ENCODE measurements at regions not wholly inside any gene's neighbourhood (a gene's known extent, or its start where the extent isn't known, plus 50 kb on each side); places are given as distances from the start of the nearest gene placed in this dataset.

DNA sequence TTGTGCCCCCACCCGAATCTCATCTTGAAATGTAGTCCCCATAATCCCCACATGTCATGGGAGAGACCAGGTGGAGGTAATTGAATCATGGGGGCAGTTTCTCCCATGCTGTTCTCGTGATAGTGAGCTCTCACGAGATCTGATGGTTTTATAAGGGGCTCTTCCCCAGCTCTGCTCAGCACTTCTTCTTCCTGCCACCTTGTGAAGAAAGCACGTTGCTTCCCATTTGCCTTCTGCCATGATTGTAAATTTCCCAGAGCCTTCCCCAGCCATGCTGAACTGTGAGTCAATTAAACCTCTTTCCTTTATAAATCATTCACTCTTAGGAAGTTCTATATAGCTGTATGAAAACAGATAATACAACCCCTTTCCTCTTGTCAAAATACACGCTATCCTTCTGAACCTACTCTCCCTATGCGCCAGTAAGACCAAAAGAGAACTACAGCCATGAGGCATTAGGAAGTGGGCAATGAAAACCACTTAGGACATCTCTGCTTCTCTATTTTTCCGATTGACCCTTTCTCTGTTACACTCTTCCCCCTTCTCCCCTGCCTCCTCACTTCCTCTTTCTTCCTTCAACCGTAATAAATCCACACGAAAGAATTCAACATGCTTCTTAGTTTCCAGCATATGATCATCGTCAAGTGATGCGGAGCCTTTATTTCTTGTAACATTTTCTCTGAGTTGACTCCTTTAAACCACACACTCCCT, 101.2 kb upstream of the WDR11 start:
- Histone ChIP-seq H3K9me3 (ENCODE audit: low read length) (no peaks in the 10 kb centered on the region), H3K4me1 (ENCODE audit: insufficient read depth, low read length) (no peaks in the 10 kb centered on the region), H3K27ac (ENCODE audit: extremely low read length, insufficient read depth, low read length) (no peak overlapping the region), H3K36me3 (replicated peaks in 1 of 2; ENCODE audit: control insufficient read depth in 1 of 2, insufficient read depth in 2 of 2, low read length in 2 of 2) (no peaks in the 10 kb centered on the region), H3K4me2 (ENCODE audit: low read depth, low read length) (no peak overlapping the region), H3K4me3 (replicated peaks in 1 of 3; ENCODE audit: insufficient read depth in 1 of 3, low read depth in 2 of 3, low read length in 3 of 3) (no peak overlapping the region), H2AFZ (ENCODE audit: low read length) (no peak overlapping the region), H4K20me1 (ENCODE audit: insufficient read depth, low read length) (no peaks in the 10 kb centered on the region), H3K9ac (ENCODE audit: insufficient read depth, low read depth, low read length) (no peak overlapping the region), H3K79me2 (ENCODE audit: insufficient read depth, low read length) (no peaks in the 10 kb centered on the region), H3K27me3 (ENCODE audit: control insufficient read depth in 1 of 2, insufficient read depth in 2 of 2, low read length in 2 of 2) (peaks cover 0 to 2% of the 10 kb centered on the region in 2 experiments; a peak in 1 of 5 replicates)
- WGBS (ENCODE audit: low lambda C conversion rate), result 20% methylated on average over 11 of the region's 11 CpGs
- FAIRE-seq (no peak), ATAC-seq (no peak), DNase-seq (ENCODE audit: low spot score) (no peak)
- no TSS peak for BruUV-seq (replicated peaks)
- intact Hi-C loops (cut with micrococcal nuclease; ENCODE audit: unreplicated experiment) (no loop called here), in situ Hi-C loops (cut with HindIII; ENCODE audit: extremely low pct_ligation_motif_present, low pct_unique_long_range_greater_than_20kb) (loop anchor here (25.0 kb wide), 1 partner anchor 538 kb away; no protein-coding TSS in a partner anchor)
- TF ChIP-seq, protein P1, sequence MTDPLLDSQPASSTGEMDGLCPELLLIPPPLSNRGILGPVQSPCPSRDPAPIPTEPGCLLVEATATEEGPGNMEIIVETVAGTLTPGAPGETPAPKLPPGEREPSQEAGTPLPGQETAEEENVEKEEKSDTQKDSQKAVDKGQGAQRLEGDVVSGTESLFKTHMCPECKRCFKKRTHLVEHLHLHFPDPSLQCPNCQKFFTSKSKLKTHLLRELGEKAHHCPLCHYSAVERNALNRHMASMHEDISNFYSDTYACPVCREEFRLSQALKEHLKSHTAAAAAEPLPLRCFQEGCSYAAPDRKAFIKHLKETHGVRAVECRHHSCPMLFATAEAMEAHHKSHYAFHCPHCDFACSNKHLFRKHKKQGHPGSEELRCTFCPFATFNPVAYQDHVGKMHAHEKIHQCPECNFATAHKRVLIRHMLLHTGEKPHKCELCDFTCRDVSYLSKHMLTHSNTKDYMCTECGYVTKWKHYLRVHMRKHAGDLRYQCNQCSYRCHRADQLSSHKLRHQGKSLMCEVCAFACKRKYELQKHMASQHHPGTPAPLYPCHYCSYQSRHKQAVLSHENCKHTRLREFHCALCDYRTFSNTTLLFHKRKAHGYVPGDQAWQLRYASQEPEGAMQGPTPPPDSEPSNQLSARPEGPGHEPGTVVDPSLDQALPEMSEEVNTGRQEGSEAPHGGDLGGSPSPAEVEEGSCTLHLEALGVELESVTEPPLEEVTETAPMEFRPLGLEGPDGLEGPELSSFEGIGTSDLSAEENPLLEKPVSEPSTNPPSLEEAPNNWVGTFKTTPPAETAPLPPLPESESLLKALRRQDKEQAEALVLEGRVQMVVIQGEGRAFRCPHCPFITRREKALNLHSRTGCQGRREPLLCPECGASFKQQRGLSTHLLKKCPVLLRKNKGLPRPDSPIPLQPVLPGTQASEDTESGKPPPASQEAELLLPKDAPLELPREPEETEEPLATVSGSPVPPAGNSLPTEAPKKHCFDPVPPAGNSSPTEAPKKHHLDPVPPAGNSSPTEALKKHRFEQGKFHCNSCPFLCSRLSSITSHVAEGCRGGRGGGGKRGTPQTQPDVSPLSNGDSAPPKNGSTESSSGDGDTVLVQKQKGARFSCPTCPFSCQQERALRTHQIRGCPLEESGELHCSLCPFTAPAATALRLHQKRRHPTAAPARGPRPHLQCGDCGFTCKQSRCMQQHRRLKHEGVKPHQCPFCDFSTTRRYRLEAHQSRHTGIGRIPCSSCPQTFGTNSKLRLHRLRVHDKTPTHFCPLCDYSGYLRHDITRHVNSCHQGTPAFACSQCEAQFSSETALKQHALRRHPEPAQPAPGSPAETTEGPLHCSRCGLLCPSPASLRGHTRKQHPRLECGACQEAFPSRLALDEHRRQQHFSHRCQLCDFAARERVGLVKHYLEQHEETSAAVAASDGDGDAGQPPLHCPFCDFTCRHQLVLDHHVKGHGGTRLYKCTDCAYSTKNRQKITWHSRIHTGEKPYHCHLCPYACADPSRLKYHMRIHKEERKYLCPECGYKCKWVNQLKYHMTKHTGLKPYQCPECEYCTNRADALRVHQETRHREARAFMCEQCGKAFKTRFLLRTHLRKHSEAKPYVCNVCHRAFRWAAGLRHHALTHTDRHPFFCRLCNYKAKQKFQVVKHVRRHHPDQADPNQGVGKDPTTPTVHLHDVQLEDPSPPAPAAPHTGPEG (CRISPR knock-in tag; IDR thresholded peaks at IDR 0.05), result no peak
- TF ChIP-seq, protein P2, sequence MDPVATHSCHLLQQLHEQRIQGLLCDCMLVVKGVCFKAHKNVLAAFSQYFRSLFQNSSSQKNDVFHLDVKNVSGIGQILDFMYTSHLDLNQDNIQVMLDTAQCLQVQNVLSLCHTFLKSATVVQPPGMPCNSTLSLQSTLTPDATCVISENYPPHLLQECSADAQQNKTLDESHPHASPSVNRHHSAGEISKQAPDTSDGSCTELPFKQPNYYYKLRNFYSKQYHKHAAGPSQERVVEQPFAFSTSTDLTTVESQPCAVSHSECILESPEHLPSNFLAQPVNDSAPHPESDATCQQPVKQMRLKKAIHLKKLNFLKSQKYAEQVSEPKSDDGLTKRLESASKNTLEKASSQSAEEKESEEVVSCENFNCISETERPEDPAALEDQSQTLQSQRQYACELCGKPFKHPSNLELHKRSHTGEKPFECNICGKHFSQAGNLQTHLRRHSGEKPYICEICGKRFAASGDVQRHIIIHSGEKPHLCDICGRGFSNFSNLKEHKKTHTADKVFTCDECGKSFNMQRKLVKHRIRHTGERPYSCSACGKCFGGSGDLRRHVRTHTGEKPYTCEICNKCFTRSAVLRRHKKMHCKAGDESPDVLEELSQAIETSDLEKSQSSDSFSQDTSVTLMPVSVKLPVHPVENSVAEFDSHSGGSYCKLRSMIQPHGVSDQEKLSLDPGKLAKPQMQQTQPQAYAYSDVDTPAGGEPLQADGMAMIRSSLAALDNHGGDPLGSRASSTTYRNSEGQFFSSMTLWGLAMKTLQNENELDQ (CRISPR knock-in tag; IDR thresholded peaks at IDR 0.05; ENCODE audit: borderline replicate concordance), result no peak
- TF ChIP-seq, protein P3, sequence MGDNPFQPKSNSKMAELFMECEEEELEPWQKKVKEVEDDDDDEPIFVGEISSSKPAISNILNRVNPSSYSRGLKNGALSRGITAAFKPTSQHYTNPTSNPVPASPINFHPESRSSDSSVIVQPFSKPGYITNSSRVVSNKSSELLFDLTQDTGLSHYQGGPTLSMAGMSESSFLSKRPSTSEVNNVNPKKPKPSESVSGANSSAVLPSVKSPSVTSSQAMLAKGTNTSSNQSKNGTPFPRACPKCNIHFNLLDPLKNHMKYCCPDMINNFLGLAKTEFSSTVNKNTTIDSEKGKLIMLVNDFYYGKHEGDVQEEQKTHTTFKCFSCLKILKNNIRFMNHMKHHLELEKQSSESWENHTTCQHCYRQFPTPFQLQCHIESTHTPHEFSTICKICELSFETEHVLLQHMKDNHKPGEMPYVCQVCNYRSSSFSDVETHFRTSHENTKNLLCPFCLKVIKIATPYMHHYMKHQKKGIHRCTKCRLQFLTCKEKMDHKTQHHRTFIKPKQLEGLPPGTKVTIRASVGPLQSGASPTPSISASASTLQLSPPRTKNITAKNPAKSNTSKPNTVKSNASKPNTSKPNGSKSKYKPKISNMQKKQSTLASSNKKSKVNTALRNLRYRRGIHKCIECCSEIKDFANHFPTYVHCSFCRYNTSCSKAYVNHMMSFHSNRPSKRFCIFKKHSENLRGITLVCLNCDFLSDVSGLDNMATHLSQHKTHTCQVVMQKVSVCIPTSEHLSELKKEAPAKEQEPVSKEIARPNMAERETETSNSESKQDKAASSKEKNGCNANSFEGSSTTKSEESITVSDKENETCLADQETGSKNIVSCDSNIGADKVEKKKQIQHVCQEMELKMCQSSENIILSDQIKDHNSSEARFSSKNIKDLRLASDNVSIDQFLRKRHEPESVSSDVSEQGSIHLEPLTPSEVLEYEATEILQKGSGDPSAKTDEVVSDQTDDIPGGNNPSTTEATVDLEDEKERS (CRISPR knock-in tag; IDR thresholded peaks at IDR 0.05), result no peak
- TF ChIP-seq ZNF780A (CRISPR knock-in tag; IDR thresholded peaks at IDR 0.05), result no peak
- ChIA-PET CTCF (ENCODE audit: low intra/inter-chr PET ratio, low total read pairs) (no interaction called here), POLR2A (no interaction called here)
